HL-60/S4 treated with phorbol 12-myristate 13-acetate at 8.2 ng/mL for 4 days and 3 days (cell line): ENCODE measurements at regions not wholly inside any gene's neighbourhood (a gene's known extent, or its start where the extent isn't known, plus 50 kb on each side); places are given as distances from the start of the nearest gene placed in this dataset.
"Not testable (repeated sequence)": the region's sequence is repeated elsewhere in the genome, so short reads cannot be mapped to it uniquely, and the experiment has no call there.

Experiments used
- in situ Hi-C: fragments of 300-500 bp; cut with MboI; formaldehyde crosslinking; loops from 2 replicates; pipeline ENCODE4 v1.15.0; 2022; ENCODE audit warnings: low sequenced_read_pairs

DNA sequence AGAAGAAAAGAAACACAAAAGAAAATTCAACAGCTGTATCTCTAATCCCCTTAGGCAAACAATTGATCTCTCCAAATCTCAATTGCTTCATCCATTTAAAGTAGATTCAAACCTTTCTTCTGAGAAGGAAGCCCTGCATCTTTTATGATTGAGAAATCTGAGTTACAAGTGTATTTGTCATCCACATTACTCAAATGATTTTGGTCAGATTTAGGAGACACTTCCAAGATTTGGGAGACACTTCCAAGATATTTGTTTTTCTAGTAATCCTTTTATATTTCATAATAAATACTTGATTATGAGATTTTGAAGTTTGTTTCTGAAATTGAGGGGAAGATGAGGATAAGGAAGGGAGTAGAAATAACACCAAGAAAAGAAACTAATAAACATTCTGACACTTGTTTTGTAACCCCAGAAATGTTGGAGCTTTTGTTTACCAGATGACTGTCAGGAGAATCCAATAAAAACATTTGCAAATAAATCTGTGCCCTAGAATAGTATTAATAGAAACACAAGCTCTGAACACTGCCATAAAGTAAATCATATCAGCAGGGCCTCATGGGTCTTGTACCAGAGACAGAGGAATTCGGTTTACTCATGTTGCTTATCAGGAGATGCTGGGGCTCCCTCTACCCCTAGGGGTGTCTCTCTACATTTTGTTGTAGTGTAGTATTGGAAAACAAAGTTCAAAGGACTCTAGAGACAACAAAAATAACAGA, 314.3 kb upstream of the NT5E start:
- in situ Hi-C loops: no loop called here

DNA sequence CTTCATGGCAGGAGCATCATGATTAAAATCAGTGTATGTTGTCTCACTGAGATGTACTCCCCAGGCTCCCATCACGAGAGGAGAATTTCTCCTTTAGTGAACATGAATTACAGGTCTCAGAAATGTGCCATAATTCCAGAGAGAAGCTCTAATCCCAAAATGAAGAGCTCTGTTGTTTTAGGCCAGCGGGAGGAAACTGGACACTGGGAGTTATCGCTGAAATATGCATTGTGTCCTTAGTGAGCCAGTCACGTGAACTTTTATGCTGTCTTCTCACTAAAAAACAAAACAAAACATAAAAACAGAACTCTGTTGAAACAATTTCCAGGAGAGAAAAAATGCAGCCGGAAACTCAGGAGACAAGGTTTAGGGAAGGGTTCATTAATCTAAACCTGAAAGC, 315.7 kb upstream of the NT5E start:
- in situ Hi-C loops: no loop called here

DNA sequence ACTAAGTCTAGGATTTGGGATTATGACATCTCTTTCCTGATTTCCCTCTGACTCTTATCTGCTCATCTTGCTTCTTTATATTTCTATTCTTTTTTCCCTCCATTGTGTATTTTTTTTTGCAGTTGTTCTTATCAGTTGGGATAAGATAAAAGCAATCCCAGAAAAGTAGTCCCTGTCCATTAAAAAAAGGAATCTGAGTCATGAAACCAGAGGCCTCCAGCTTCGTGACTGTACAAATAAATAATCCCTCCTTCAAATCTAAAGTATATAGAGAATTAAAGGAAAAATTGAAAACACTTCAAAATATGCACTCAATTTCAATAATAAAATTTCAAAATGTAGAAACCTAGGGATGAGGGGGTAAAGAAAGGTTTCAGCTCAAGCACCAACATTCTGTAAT, 317.8 kb upstream of the NT5E start:
- in situ Hi-C loops: no loop called here

DNA sequence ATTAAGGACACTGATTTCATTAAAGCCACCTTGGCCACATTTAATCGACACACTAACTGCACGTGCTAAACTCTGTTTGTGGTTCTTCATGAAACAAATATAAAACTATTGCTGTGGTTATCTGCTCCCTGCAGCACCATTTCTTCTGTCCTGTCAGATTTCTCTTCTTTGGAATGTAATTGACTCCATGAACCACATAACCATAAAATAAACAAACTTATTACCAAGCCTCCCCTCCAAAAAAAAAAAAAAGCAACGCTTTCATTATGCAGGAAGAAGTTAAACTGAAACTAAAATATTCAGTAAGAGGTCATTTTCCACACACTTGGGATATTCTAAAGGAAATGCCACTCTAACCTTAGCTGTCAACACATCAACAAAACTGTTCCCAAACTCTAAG, 319.1 kb upstream of the NT5E start:
- in situ Hi-C loops: no loop called here

DNA sequence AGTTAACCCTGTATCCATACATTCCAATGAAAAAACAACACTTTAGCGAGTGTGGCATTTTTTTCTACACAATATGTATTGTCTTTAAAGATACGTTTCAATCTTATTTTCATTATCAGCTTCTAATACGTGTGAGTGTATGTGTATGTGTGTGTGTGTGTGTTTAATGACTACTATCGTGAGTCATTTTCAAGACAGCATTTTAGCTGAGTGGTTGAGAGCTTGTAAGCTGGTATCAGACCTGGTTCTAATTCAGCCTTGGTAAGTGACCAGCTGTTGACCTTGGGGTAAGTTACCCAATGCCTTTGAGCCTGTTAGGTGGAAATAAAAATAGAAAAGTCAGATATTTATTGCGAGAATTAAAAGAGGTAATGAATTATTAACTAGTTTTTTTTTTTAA, 320.0 kb upstream of the NT5E start:
- in situ Hi-C loops: no loop called here

DNA sequence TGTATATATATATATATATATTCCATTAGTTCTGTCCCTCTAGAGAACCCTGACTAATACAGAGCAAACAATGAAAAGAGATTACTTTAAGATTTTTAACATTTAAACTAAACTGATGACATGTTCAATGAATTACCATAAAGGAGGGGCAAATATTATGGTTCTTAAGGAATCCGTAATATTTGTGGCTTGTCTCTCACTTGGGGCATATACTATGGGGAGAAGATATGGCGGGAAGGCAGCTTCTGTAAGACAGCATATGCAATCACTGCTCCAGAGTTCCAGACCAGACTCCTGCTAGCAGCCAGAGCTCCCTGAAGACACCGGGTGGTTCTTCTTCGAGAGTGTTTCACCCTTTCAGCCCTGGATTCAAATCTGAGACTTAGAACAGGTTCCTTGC, 321.1 kb upstream of the NT5E start:
- in situ Hi-C loops: no loop called here

DNA sequence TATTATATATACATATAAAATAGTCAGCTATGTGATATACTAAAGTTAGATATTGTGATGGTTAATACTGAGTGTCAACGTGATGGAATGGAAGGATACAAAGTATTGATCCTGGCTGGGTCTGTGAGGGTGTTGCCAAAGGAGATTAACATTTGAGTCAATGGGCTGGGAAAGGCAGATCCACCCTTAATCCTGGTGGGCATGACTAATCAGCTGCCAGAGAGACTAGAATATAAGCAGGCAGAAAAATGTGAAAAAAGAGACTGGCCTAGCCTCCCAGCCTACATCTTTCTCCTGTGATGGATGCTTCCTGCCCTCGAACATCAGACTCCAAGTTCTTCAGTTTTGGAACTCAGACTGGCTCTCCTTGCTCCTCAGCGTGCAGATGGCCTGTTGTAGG, 321.6 kb upstream of the NT5E start:
- in situ Hi-C loops: not testable (repeated sequence)

DNA sequence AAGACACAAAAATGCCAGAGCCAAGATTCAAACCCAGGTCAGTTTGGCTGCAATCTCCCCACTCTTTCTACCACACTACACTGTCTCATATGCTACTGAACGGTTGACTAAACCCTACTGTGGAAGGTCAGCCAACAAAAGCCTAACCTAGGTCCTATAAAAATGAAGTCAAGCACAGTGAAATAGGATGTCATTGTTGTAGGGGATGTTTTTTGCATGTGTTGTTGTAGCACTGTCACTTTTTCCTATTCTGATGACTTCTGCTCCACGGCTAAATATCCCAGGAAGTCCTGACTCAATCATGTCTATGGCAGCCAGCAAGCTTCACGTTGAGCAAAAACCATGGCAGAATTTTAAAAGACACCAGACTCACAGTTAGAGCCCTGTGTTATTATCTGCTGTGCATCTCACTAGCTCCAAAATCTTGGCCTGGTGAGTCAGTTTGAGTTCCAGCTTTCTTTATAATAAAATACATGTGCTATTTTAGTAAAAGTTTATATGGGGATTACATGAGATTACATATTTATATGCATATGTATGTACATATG, 322.1 kb upstream of the NT5E start:
- in situ Hi-C loops: no loop called here

DNA sequence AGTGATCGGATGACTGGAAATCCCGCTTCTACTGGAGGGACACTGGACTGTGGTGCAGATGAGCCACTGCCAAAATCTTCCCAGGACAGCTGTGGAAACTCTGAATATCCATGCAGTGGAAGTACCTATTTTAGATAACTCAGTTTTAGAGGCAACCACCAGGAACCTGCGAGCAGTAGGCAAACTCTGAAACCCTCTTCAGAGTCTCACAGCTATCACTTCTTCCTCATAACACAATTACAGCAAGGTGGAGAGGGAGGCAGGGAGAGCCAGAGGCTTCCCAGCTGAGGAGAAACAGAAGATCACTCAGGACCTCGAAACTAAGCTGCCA, 322.8 kb upstream of the NT5E start:
- in situ Hi-C loops: no loop called here

DNA sequence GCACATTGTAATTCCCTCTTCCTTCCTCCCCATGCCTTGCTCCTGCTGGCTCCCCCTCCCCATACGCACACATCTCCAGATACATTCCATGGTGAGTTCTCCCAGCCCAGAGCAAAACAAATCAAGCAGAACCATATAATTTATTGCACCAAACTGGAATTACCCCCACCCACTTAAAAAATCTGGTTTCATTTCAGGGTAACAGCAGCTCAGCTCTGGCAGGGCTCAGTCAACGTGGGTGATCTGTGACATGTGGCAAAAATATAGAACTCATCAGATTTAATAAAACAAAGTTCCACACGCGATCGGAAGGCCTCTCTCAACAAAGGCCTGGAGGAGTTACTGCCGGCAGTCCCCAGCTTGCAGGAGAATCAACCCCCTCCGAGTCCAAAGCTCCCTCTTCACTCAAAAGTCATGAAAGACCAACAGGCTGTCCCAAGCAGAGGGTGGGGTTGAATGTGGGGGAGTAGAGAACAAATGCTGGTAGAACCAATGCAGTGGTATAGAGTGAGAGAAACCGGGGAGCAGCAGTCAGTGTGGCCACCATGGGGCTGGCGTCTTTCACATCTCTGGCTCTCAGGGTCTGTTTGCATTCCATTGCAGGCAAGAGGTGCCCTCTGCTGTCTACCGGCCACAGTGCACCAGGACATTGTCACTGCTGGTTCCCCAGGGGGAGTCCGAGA, 323.3 kb upstream of the NT5E start:
- in situ Hi-C loops: no loop called here

DNA sequence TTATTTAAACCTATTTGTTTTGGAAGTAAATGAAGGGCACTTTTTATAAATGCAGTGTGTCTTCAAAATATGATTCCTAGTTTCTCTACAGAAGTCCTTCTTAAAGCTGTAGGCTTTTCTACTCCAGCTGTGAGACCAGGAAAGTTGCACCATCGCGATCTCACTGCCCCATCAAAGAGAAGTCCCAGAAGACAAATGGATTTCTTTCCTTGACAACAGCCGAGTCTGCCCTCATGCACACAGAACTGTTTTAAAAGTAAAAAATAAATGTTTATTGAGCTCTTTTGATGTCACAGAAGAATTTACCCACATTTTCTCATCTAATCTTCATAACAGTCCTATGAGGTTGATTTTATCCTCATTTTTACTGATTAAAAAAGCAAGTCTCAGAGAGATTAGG, 324.4 kb upstream of the NT5E start:
- in situ Hi-C loops: no loop called here

DNA sequence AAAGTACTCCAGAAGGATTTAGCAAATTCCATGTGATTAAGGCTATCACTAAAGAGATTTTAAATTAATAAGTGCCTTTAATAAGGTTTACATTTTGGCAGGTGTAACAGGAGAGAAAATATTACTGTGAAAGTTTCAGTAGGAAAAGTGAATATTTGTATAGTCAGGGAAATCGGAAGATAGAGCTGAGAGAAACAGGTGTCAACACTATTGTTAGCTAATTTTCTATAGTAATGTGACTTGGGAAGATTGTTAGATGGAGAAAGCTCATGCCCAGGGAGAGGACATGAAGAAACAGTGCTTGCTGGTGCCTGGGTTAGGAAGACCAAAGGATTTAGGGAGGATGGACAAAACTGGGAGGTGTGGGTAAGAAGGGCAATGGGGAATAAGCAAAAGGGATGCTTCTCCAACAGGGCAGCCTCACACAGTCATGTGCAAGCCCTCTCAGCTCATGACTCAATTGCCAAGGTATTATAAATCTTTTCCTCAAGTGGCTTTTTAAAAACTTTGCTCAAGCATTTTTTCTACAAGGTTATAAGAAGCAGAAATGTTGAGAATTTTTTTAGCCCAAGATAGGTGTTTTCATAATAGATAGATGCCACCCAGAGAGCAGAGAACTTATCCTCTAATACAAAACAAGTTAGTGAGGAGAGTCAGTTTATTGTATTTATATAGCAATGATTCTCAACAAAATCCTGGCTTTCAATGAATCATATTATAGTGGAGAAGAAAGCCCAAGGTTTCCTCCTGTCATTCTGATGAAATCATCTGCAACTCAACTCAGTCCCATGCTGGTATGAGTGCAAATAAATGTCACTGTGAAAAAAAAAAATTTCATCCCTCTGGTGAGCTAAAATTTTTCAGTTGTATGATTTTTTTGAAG, 325.2 kb upstream of the NT5E start:
- in situ Hi-C loops: no loop called here

DNA sequence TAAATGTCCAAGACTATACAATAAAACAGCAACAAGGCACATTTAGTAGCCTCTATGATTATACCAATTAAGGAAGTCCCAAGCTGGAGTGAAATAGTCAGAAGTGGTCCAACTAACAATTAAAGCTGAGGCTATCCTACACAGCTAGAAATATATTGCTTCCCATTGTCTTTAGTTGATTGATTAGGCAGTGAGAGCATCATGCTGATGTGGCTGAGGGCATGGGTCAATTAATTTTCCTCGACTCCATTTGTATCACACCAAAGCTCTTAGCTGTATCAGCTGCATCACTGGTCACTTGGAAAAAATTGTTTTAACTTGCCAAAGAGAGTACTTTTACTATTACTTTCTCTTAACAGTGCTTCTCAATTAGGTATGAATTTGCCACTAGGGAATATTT, 328.7 kb upstream of the NT5E start:
- in situ Hi-C loops: no loop called here

DNA sequence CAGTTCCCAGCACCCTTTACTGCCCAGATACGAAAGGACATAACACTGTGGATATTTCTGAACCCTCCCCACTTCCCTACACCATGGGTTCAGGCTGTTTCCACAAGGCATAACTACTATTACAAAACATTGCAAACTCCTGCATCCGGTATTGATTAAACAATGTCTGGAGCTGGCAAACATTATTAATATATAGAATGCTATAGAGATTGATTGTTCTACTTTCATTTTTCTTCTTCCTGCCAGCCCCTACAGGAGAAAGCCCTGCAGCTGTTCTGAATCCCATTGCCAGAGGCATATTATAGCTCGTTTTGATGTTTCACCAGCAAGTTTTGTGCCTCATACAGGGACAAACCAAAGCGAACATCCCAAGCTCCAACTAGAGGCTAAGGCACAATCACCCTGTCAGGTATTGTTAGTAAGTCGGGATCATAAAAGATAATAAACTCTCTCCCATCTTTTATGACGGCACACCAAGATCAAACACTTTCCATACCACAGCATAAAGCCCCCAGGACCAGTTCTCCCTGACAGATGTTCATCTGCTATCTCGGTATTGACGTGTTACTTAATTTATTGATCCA, 331.1 kb upstream of the NT5E start:
- in situ Hi-C loops: no loop called here

DNA sequence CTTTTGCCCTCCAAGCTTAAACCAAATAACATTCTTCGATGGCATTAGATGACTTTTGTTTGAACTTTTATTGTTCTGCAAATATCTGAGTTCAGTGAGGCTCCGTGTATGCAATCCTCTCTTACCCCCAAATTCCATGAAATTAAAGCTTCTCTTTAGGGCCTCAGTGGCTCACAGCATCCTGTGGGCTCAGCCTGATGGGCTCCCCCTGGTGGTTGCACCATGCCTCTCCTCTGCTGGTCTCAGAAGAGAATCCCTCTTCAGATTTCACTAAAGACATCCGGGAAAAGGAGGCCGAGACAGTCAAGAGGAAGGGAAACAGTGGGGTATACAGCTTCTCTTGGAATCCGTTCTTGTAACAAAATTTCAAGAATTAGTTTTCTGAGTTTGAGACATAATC, 331.6 kb upstream of the NT5E start:
- in situ Hi-C loops: no loop called here

DNA sequence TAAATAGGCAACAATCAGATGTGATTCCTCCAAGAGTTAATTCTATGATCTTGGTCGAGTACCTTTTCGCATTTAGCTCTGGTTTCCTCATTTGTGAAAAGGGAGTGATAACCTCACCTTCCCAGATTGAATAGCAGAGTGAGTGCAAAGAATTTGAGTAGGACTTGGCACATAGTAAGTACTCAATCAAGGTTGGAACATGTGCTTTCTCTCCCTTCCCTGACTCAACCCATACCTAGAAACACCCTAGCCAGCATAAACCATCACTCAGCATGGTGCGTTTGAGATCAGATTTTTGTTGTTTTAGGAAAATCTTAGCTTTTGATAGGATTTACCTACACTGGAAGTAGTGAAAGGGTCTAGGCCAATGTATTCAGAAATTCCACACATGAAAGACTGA, 333.4 kb upstream of the NT5E start:
- in situ Hi-C loops: no loop called here

DNA sequence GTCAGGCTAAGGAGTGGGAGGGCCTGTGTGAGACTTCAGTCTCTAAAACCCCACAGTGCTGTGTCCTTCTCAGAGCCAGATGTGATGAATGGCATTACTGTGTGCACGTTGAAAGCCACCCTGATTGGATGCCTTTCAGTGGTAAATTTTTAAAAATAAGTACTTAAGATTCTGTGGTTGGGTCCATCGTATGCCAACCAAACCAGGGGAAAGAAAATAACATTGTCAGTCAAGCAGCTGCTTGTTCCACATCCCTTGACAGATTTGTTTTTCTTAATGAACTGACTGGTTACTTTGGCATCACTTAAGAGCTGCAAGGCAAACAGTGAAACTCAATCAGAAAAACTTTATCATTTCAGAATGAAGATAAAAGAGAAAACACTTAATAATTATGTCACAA, 334.0 kb upstream of the NT5E start:
- in situ Hi-C loops: no loop called here

DNA sequence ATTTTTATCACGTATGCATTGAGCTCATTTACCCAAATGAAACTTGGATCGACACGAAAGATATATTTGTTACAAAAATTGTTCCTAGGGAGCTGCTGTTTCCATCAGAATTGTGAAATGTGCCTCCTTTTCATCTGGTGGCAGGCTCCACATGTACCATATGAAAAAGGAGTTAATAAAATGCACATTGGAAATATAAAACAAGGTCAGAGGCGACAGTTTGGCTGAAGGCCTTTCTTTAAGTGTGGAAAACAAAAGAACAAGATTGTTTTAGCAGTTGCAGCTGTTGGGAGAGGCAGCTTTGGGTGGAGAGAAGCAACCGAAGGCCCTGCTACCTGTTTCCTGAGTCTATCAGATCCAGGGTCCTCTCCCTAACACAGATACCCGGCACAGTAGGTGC, 334.5 kb upstream of the NT5E start:
- in situ Hi-C loops: no loop called here

DNA sequence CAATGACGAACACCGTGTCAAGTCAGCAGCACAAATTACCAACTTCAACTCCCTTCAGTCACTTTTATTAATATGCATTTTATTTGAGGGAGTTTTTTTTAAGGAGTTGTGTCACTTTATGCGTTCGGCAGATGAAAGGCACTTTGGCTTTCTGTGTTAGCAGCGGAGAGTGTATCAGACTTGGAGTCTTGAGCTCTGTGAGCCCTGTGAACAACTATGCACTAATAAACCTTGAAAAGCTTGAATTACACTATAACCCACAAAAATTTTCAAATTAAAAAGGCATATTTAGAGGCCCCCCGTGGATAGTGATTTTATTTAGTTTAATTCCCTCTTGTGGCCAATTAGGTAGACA, 335.3 kb upstream of the NT5E start:
- in situ Hi-C loops: no loop called here

DNA sequence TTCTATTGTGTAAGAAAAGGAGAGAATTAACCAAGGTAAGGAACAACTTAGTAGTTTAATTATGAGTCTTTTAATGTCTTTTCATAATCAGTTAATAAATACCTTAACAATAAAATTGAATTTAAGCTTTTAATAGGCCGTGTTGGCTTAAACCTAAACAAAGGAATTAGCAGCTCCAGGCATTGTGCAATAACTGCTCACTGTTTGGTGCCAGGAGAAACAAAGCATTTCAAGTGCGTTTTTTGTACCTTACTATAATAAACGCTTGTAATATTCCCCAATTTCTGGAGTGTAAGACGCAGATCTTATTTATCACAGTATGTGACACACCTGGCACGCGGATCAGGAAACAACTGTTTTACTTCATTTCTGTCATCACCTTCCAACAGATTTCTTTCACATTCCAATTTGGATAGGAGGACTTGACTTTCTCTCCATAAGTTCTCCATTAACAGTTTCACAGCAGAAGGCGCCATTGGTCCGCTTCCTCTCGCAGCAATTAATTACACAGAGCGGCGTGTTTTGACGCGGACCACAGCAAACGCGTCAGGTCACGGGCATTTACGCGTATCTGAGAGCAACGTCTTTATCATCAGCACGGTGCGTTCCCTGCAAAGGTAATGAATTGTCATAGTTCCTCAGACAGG, 335.8 kb upstream of the NT5E start:
- in situ Hi-C loops: no loop called here

DNA sequence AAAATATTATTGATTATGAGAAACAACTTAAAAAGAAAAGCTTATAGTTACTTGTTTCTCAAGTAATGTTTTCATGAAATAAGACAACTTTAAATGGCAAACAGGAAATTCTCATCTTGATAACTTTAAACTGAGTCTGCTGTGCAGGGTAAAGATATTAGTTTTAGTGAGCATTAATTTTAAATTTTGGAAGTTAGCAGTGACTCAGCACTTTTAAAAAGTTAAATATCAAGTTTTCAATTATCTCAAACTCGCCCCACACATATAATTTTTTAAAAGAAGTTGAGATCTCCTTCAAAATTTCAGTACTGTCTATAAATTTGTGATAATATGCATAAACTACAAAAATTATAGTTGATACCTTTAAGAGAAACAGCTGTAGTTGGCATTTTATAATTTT, 337.3 kb upstream of the NT5E start:
- in situ Hi-C loops: no loop called here
